H1 (cell line): ENCODE measurements at regions not wholly inside any gene's neighbourhood (a gene's known extent, or its start where the extent isn't known, plus 50 kb on each side); places are given as distances from the start of the nearest gene placed in this dataset.

Source experiments
- POLR2A ChIP-seq, 2 experiments: IDR thresholded peaks; 1 replicate in 1 of 2; 2 replicates in 1 of 2; pipeline ENCODE4 v1.6.1; 2011; ENCODE audit warnings: low read depth in 2 of 2, low read length in 2 of 2, mild to moderate bottlenecking in 2 of 2; ENCODE audit errors: control extremely low read depth in 1 of 2
- TAF7 ChIP-seq: optimal IDR thresholded peaks from 2 replicates; pipeline ENCODE3; 2011; ENCODE audit warnings: low read depth, mild to moderate bottlenecking, inconsistent platforms, low read length, moderate library complexity, borderline replicate concordance
- TEAD4 ChIP-seq: IDR thresholded peaks from 2 replicates; pipeline ENCODE4 v1.6.1; 2012; ENCODE audit warnings: low read depth, low read length, inconsistent platforms, mixed read lengths
- YY1 ChIP-seq: IDR thresholded peaks from 2 replicates; pipeline ENCODE4 v1.6.1; 2011; ENCODE audit warnings: low read depth, mild to moderate bottlenecking, low read length

DNA sequence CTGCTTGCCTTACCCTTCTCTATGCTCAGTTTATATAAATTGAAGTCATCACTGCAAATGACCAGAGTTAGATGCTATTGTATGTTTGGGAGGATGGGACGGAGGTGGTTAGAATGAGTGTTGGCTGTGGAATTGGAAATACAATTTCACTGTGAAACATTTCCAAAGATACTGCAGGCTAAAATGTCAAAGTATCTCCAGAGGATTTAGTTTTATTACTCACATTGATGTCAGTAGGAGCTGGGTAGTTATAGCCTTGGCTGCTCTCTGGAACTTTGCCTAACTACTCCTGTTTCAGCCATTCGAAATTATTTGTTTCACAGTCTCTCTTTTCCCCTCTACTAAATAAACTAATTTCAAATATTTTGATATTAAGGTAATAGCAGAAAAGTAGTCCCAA, 92.6 kb upstream of the PPP3CA start (continued):
- TF ChIP-seq YY1 (no peak), TAF7 (no peak), POLR2A (IDR thresholded peaks at IDR 0.05; ENCODE audit: control extremely low read depth in 1 of 2, low read depth in 2 of 2, low read length in 2 of 2) (no peak), TEAD4 (no peak)
